Loucy (cell line): ENCODE measurements at regions not wholly inside any gene's neighbourhood (a gene's known extent, or its start where the extent isn't known, plus 50 kb on each side); places are given as distances from the start of the nearest gene placed in this dataset.

ENCODE experiments used
- H2AFZ ChIP-seq: fragments of 200-600 bp; sonication (generic); 2 replicates; pipeline ENCODE4 v1.6.0; 2016; ENCODE audit warnings: antibody characterized with exemption, mild to moderate bottlenecking, low read length, moderate library complexity
- H3F3A ChIP-seq: fragments of 200-600 bp; 2 replicates; pipeline ENCODE4 v1.6.0; 2016; ENCODE audit warnings: antibody characterized with exemption, low read depth, mild to moderate bottlenecking
- H3K27me3 ChIP-seq: fragments of 200-600 bp; sonication (generic); 2 replicates; pipeline ENCODE4 v1.6.1; 2014; ENCODE audit warnings: low read length, mild to moderate bottlenecking; ENCODE audit not compliant: insufficient read depth, poor library complexity, severe bottlenecking
- H3K36me3 ChIP-seq: fragments of 200-600 bp; sonication (generic); 2 replicates; pipeline ENCODE4 v1.6.1; 2016; ENCODE audit warnings: low read length; ENCODE audit not compliant: insufficient read depth
- H3K4me1 ChIP-seq: fragments of 200-600 bp; sonication (generic); 2 replicates; pipeline ENCODE4 v1.5.1; 2014; ENCODE audit warnings: low read length, mild to moderate bottlenecking; ENCODE audit not compliant: insufficient read depth, poor library complexity, severe bottlenecking
- H3K4me2 ChIP-seq: fragments of 200-600 bp; sonication (generic); 2 replicates; pipeline ENCODE4 v1.6.0; 2014; ENCODE audit warnings: antibody characterized with exemption, low read length, low read depth, mild to moderate bottlenecking; ENCODE audit not compliant: poor library complexity, severe bottlenecking
- H3K4me3 ChIP-seq: fragments of 200-600 bp; sonication (generic); 2 replicates; pipeline ENCODE4 v1.5.1; 2014; ENCODE audit warnings: low read length, mild to moderate bottlenecking, mixed read lengths; ENCODE audit not compliant: poor library complexity, severe bottlenecking
- H3K79me2 ChIP-seq: fragments of 200-600 bp; sonication (generic); 2 replicates; pipeline ENCODE4 v1.6.1; 2014; ENCODE audit warnings: low read length; ENCODE audit not compliant: insufficient read depth
- H3K9ac ChIP-seq: fragments of 200-600 bp; sonication (generic); 2 replicates; pipeline ENCODE4 v1.6.0; 2014; ENCODE audit warnings: mild to moderate bottlenecking, low read depth, low read length, moderate library complexity; ENCODE audit not compliant: poor library complexity, severe bottlenecking
- H3K9me2 ChIP-seq: fragments of 200-600 bp; sonication (generic); replicated peaks from 2 replicates; pipeline ENCODE4 v1.6.1; 2016; ENCODE audit warnings: low read depth, low read length, mixed read lengths
- H3K9me3 ChIP-seq: fragments of 200-600 bp; sonication (generic); 2 replicates; pipeline ENCODE4 v1.6.1; 2014; ENCODE audit warnings: mild to moderate bottlenecking, antibody characterized with exemption, low read length, low read depth; ENCODE audit not compliant: insufficient read depth
- H4K20me1 ChIP-seq: fragments of 200-600 bp; sonication (generic); 2 replicates; pipeline ENCODE4 v1.6.0; 2014; ENCODE audit warnings: antibody characterized with exemption, low read length, mild to moderate bottlenecking; ENCODE audit not compliant: insufficient read depth, poor library complexity, severe bottlenecking
- CTCF ChIP-seq: fragments of 200-600 bp; sonication (generic); conservative IDR thresholded peaks from 2 replicates; pipeline ENCODE4 v1.5.1; 2014; ENCODE audit warnings: mild to moderate bottlenecking, antibody characterized with exemption, low read length
- EZH2phosphoT487 ChIP-seq: fragments of 200-600 bp; IDR thresholded peaks from 2 replicates; pipeline ENCODE4 v1.6.1; 2018; ENCODE audit warnings: antibody characterized with exemption, mild to moderate bottlenecking, moderate library complexity, borderline replicate concordance

- Histone ChIP-seq H2AFZ (no peak overlapping the region), H3K79me2 (no peaks in the 10 kb centered on the region), H3F3A (no peaks in the 10 kb centered on the region), H3K9me3 (no peaks in the 10 kb centered on the region), H3K4me3 (no peak overlapping the region), H3K36me3 (no peaks in the 10 kb centered on the region), H3K4me1 (no peaks in the 10 kb centered on the region), H4K20me1 (no peaks in the 10 kb centered on the region), H3K9me2 (no peaks in the 10 kb centered on the region), H3K4me2 (no peak overlapping the region), H3K27me3 (no peaks in the 10 kb centered on the region), H3K9ac (no peak overlapping the region)
- TF ChIP-seq CTCF (no peak), EZH2phosphoT487 (no peak)
Observed at GRCh38 chr6:21402368-21402767, 191.2 kb upstream of the SOX4 start.

GRCh38 chr6:21404577-21404976 is 189.0 kb upstream of the SOX4 start:
- H2AFZ ChIP-seq, result no peak overlapping the region
- TF ChIP-seq EZH2phosphoT487 (no peak), CTCF (no peak)

GRCh38 chr6:21406316-21406715 is 187.2 kb upstream of the SOX4 start:
- Histone ChIP-seq H3K4me2 (no peak overlapping the region), H3K27me3 (no peaks in the 10 kb centered on the region), H3K79me2 (no peaks in the 10 kb centered on the region), H3F3A (no peaks in the 10 kb centered on the region), H3K4me1 (no peaks in the 10 kb centered on the region), H3K9me2 (no peaks in the 10 kb centered on the region), H4K20me1 (no peaks in the 10 kb centered on the region), H3K9me3 (peaks cover 7% of the 10 kb centered on the region), H3K36me3 (no peaks in the 10 kb centered on the region), H2AFZ (no peak overlapping the region), H3K9ac (no peak overlapping the region), H3K4me3 (no peak overlapping the region)
- TF ChIP-seq CTCF (no peak), EZH2phosphoT487 (no peak)

More at GRCh38 chr6:21404577-21404976, 189.0 kb upstream of the SOX4 start:
- Histone ChIP-seq H3K9me3 (no peaks in the 10 kb centered on the region), H3K27me3 (no peaks in the 10 kb centered on the region), H3K9ac (no peak overlapping the region), H3K36me3 (no peaks in the 10 kb centered on the region), H3K9me2 (no peaks in the 10 kb centered on the region), H3K4me1 (no peaks in the 10 kb centered on the region), H3K4me2 (no peak overlapping the region), H3F3A (no peaks in the 10 kb centered on the region), H3K79me2 (no peaks in the 10 kb centered on the region), H3K4me3 (no peak overlapping the region), H4K20me1 (no peaks in the 10 kb centered on the region)
